HG03025 (cell line): ENCODE measurements at regions not wholly inside any gene's neighbourhood (a gene's known extent, or its start where the extent isn't known, plus 50 kb on each side); places are given as distances from the start of the nearest gene placed in this dataset.
"Not testable (repeated sequence)": the region's sequence is repeated elsewhere in the genome, so short reads cannot be mapped to it uniquely, and the experiment has no call there.

Experiments
- ATAC-seq: cut with Tn5 transposase; IDR thresholded peaks from one replicate; pipeline ENCODE4 v1.9.1; 2021; ENCODE audit warnings: mild to moderate bottlenecking, moderate library complexity; ENCODE audit not compliant: unreplicated experiment, low FRiP score

- no peak for ATAC-seq
Measured at GRCh38 chr5:85967681-85968080, 650.1 kb upstream of the COX7C start.

DNA sequence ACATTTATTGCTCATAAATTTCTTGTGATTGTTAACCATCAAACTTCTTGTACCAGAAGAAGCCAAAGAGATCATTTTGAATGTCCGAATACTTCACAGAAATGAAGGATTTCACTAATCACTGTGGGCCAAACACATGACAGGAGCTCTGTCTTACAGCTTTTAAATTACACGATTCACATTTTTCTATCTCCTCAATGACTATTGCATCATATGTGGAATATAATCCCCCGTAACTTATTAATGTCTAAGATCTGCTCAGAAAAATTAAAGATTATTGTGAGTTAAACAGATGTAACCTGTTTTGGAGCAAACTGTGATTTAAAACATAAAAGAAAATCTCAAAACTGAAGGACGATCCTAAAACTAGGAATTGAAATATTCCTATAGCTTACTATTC lies 645.2 kb upstream of the COX7C start:
- no peak for ATAC-seq

DNA sequence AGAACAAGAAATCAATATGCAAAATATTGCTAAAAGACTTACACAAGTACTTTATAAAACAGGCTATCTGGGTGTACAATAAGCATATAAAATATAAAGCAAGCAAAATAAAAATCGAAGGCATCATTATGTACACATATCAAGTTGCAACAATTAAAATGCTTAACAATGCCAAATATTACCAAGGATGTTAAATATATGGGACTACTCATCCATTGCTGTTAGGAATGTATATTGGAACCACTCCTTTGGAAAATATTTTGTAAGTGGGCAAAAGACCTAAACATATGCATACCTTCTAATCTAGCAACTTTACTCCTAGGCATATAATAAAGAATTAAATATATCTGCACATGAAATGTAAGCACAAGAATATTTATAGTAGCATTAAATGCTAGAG lies 632.6 kb upstream of the COX7C start:
- no peak for ATAC-seq

DNA sequence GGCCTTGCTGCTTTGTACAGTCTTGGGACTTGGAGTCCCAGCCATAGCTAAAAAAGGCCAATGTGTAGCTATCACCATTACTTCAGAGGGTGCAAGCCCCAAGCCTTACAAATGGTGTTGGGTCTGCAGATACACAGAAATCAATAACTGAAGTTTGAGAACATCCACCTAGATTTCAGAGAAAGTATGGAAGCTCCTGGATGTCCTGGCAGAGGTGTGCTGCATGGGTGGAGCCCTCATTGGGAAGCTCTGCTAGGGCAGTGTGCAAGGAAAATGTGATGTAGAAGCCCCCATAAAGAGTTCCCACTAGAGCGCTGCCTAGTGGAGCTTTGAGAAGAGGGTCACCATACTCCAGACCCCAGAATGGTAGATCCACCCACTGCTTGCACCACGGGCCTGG lies 626.7 kb upstream of the COX7C start:
- ATAC-seq: no peak

- ATAC-seq: not testable (repeated sequence)
Measured at GRCh38 chr5:85994653-85995052, 623.1 kb upstream of the COX7C start.

DNA sequence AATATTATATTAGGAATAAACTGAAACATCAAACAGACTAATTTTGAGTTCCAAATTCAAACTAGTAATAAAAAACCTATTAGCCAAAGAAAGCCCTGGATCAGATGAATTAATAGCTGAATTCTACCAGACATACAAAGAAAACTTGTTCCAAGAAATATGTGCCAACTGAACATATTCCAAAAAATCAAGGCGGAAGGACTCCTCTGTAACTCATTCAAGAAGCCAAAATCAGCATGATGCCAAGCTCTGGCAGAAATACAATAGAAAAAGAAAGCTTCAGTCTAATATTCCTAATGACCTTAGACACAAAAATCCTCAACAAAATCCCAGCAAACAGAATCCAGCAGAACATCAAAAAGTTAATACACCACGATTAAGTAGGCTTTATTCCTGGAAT lies 619.1 kb upstream of the COX7C start:
- ATAC-seq: no peak

DNA sequence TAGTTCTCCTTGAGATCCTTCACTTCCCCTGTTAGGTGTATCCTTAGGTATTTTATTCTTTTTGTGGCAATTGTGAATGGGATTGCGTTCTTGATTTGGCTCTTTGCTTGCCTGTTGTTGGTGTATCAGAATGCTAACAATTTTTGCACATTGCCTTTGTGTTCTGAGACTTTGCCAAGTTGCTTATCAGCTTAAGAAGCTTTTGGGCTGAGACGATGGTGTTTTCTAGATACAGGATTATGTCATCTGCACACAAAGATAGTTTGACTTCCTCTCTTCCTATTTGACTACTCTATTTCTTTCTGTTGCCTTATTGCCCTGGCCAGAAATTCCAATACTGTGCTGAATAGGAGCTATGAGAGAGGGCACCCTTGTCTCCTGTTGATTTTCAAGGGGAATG lies 609.4 kb upstream of the COX7C start:
- no peak for ATAC-seq

- ATAC-seq: no peak
Measured at GRCh38 chr5:86008704-86009103, 609.0 kb upstream of the COX7C start.

- ATAC-seq: no peak
Measured at GRCh38 chr5:86011937-86012336, 605.8 kb upstream of the COX7C start.

- no peak for ATAC-seq
Measured at GRCh38 chr5:86029308-86029707, 588.4 kb upstream of the COX7C start.

- ATAC-seq: no peak
Measured at GRCh38 chr5:86030753-86031152, 587.0 kb upstream of the COX7C start.

GRCh38 chr5:86038566-86038965 lies 579.2 kb upstream of the COX7C start:
- ATAC-seq: no peak

GRCh38 chr5:86039351-86039750 lies 578.4 kb upstream of the COX7C start:
- ATAC-seq: no peak

DNA sequence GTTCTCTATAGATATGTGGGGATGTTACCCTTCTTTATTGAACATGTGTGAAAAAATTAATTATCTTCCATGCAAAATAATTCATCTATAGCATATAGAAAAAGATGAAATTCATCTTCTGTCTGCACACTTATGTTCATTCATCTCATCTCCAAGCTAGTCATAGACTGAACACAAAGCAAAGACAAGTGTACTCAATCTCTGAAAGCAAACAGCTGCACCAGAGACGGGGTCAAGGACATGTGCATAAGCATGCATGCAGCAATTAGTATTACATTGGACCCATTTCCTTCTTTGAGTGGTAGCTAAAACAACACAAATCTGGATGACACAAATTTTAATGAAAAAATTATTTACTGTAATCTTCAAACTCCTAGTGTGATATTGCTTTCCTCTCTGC lies 547.0 kb upstream of the COX7C start:
- ATAC-seq: no peak

DNA sequence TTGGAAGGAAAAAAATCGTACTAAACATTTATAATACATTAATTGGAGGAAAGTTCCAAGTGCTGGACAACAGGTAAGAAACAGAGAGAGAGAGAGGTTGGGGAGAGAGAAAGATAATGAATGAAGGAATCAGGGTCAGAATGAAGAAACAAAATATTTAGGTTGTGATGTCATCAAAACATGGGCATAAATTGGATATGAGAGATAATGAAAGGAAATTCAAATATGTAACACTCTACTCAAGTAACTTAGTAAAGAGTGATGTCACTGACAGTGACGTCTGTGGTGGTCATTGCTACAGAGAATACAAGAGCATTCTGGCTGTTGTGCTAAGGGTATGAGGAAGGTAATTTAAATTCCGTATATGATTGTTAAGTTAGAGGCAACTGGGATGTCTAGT lies 543.4 kb upstream of the COX7C start:
- no peak for ATAC-seq

DNA sequence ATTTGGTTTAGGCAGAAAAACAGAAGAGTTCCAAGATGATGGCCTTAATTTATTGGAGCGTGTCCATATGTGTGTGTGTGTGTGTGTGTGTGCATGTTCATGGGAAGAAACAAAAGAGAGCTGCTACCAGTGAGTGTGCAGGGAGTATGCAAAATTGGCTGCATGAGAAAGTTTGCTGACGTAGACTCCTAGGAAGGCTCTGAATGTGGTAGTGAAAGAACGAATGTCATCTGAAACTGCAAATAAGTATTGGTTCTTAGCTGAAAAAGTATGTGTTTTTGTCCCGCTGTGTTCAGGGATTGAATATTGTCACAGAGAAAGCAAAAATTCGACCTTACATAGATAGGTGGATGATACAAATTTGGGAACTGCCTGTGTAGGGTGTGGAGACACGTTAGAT lies 542.6 kb upstream of the COX7C start:
- ATAC-seq: no peak

GRCh38 chr5:86095092-86095491 lies 522.6 kb upstream of the COX7C start:
- ATAC-seq: no peak

- no peak for ATAC-seq
Measured at GRCh38 chr5:86101966-86102365, 515.8 kb upstream of the COX7C start.

DNA sequence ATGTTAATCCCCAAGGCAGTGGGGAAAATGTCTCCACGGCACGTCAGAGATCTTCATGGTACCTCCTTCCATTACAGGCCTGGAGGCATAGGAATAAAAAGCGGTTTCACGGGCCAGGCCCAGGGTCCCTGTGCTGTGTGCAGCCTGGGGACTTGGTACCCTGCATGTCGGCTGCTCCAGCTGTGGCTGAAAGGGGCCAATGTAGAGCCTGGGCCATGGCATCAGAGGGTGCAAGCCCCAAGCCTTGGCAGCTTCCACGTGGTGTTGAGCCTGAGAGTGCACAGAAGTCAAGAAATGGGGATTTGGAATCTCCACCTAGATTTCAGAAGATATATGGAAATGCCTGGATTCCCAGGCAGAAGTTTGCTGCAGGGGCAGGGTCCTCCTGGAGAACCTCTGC lies 508.9 kb upstream of the COX7C start:
- no peak for ATAC-seq

GRCh38 chr5:86112249-86112648 lies 505.5 kb upstream of the COX7C start:
- ATAC-seq: no peak

DNA sequence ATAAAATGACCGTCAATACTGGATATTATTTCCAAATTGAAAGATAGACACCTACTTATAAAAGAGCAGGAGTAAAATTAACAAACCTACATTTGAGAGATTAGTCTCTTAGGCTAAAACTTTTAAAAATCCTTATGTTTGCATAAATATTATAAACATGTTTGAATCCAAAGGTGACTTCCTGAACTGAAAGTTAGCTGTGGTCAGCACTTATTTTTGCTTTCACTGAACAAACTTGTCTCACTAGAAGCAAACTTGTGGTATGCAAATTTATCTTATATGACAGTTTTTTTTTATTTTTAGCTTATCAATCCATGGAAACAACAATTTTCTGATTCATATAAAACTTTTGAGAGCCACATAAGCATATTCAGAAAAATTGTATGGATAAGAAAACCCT lies 502.6 kb upstream of the COX7C start:
- no peak for ATAC-seq

GRCh38 chr5:86118542-86118941 lies 499.2 kb upstream of the COX7C start:
- no peak for ATAC-seq

GRCh38 chr5:86124333-86124732 lies 493.4 kb upstream of the COX7C start:
- ATAC-seq: no peak
